H9 (cell line): ENCODE measurements at regions not wholly inside any gene's neighbourhood (a gene's known extent, or its start where the extent isn't known, plus 50 kb on each side); places are given as distances from the start of the nearest gene placed in this dataset.

Experiments used
- DNase-seq: peaks from one replicate; pipeline ENCODE4 v3.0.0-alpha.2; 2017
- H2AFZ ChIP-seq: one replicate; pipeline ENCODE4 v1.6.1; 2013; ENCODE audit warnings: mild to moderate bottlenecking, low read length, control low read depth, moderate library complexity
- H2AK5ac ChIP-seq: 2 replicates; pipeline ENCODE4 v1.6.1; 2013; ENCODE audit warnings: low read length, control low read depth, mixed read lengths; ENCODE audit not compliant: insufficient read length
- H2BK120ac ChIP-seq: one replicate; pipeline ENCODE4 v1.6.1; 2013; ENCODE audit warnings: low read depth, mild to moderate bottlenecking, low read length, control low read depth, inconsistent platforms; ENCODE audit not compliant: poor library complexity, severe bottlenecking
- H2BK12ac ChIP-seq: 2 replicates; pipeline ENCODE4 v1.6.1; 2013; ENCODE audit warnings: low read length, control low read depth, mixed read lengths, low read depth; ENCODE audit not compliant: insufficient read length
- H2BK15ac ChIP-seq: 2 replicates; pipeline ENCODE4 v1.6.1; 2013; ENCODE audit warnings: low read depth, low read length, control low read depth
- H2BK20ac ChIP-seq: one replicate; pipeline ENCODE4 v1.6.1; 2013; ENCODE audit warnings: low read depth, mild to moderate bottlenecking, low read length, control low read depth, inconsistent platforms; ENCODE audit not compliant: poor library complexity, severe bottlenecking
- H2BK5ac ChIP-seq: 2 replicates; pipeline ENCODE4 v1.6.1; 2013; ENCODE audit warnings: low read length, control low read depth, mixed read lengths; ENCODE audit not compliant: insufficient read length
- H3K14ac ChIP-seq: 2 replicates; pipeline ENCODE4 v1.6.1; 2013; ENCODE audit warnings: low read length, control low read depth; ENCODE audit not compliant: insufficient read depth
- H3K18ac ChIP-seq: 2 replicates; pipeline ENCODE4 v1.6.1; 2013; ENCODE audit warnings: low read depth, mild to moderate bottlenecking, mixed read lengths, low read length, control low read depth; ENCODE audit not compliant: insufficient read length
- H3K23ac ChIP-seq: 2 replicates; pipeline ENCODE4 v1.6.1; 2013; ENCODE audit warnings: low read length, control low read depth, mixed read lengths, low read depth; ENCODE audit not compliant: insufficient read length
- H3K23me2 ChIP-seq: 2 replicates; pipeline ENCODE4 v1.6.1; 2013; ENCODE audit warnings: low read depth, mild to moderate bottlenecking, mixed read lengths, low read length, control low read depth; ENCODE audit not compliant: insufficient read length, poor library complexity, severe bottlenecking
- H3K27ac ChIP-seq: 2 replicates; pipeline ENCODE4 v1.5.1; 2013; ENCODE audit warnings: low read length, control low read depth, mixed read lengths, low read depth; ENCODE audit not compliant: insufficient read length
- H3K27me3 ChIP-seq: 2 replicates; pipeline ENCODE4 v1.6.1; 2013; ENCODE audit warnings: low read length, control low read depth, inconsistent platforms; ENCODE audit not compliant: insufficient read depth
- H3K4ac ChIP-seq: 2 replicates; pipeline ENCODE4 v1.6.1; 2013; ENCODE audit warnings: low read depth, mild to moderate bottlenecking, control low read depth, inconsistent platforms, low read length, moderate library complexity
- H3K4me1 ChIP-seq: 2 replicates; pipeline ENCODE4 v1.6.1; 2013; ENCODE audit warnings: low read length, control low read depth, inconsistent platforms; ENCODE audit not compliant: insufficient read depth
- H3K4me2 ChIP-seq: 2 replicates; pipeline ENCODE4 v1.6.1; 2013; ENCODE audit warnings: low read length, control low read depth, mixed read lengths; ENCODE audit not compliant: insufficient read length, insufficient read depth
- H3K56ac ChIP-seq: 2 replicates; pipeline ENCODE4 v1.6.1; 2013; ENCODE audit warnings: low read depth, mild to moderate bottlenecking, mixed read lengths, low read length, control low read depth; ENCODE audit not compliant: insufficient read length
- H3K79me1 ChIP-seq: 2 replicates; pipeline ENCODE4 v1.6.1; 2013; ENCODE audit warnings: low read depth, mild to moderate bottlenecking, moderate library complexity, low read length, control low read depth, inconsistent platforms; ENCODE audit not compliant: insufficient read depth, poor library complexity, severe bottlenecking
- H3K79me2 ChIP-seq: 2 replicates; pipeline ENCODE4 v1.6.1; 2013; ENCODE audit warnings: low read length, control low read depth, inconsistent platforms; ENCODE audit not compliant: insufficient read depth
- H3K9ac ChIP-seq: 2 replicates; pipeline ENCODE4 v1.6.1; 2013; ENCODE audit warnings: low read length, control low read depth, mixed read lengths; ENCODE audit not compliant: insufficient read length; ENCODE audit errors: extremely low read depth
- H3K9me3 ChIP-seq: one replicate; pipeline ENCODE4 v1.6.1; 2013; ENCODE audit warnings: low read depth, low read length, inconsistent platforms; ENCODE audit not compliant: control insufficient read depth
- H3T11ph ChIP-seq: one replicate; pipeline ENCODE4 v1.6.1; 2013; ENCODE audit warnings: mild to moderate bottlenecking, low read length, control low read depth, inconsistent platforms
- H4K20me1 ChIP-seq: one replicate; pipeline ENCODE4 v1.6.1; 2013; ENCODE audit not compliant: control insufficient read depth, insufficient read length, insufficient read depth
- H4K5ac ChIP-seq: 2 replicates; pipeline ENCODE4 v1.6.1; 2013; ENCODE audit warnings: low read depth, mild to moderate bottlenecking, mixed read lengths, low read length, control low read depth; ENCODE audit not compliant: insufficient read length
- H4K8ac ChIP-seq: replicated peaks from 2 replicates; pipeline ENCODE4 v1.6.1; 2013; ENCODE audit warnings: low read length, control low read depth, mixed read lengths, low read depth; ENCODE audit not compliant: insufficient read length
- H4K91ac ChIP-seq: 2 replicates; pipeline ENCODE4 v1.6.1; 2013; ENCODE audit warnings: low read depth, mild to moderate bottlenecking, moderate library complexity, mixed read lengths, low read length, control low read depth; ENCODE audit not compliant: insufficient read length
- H3K27ac Mint-ChIP-seq, 3 experiments: 2 replicates in 2 of 3; 3 replicates in 1 of 3; pipeline ENCODE4 v1.8.0; 2020 to 2021; ENCODE audit warnings: mixed read lengths in 3 of 3, mild to moderate bottlenecking in 1 of 3, moderate library complexity in 1 of 3
- H3K27me3 Mint-ChIP-seq: 2 replicates; pipeline ENCODE4 v1.8.0; 2021; ENCODE audit warnings: low read depth, mild to moderate bottlenecking, moderate library complexity, mixed read lengths
- H3K36me3 Mint-ChIP-seq, 3 experiments: 2 replicates in 2 of 3; 3 replicates in 1 of 3; pipeline ENCODE4 v1.8.0; 2020 to 2021; ENCODE audit warnings: low read depth in 3 of 3, mixed read lengths in 3 of 3; ENCODE audit not compliant: insufficient read depth in 1 of 3
- H3K4me1 Mint-ChIP-seq, 2 experiments: 2 replicates each; pipeline ENCODE4 v1.8.0; 2020; ENCODE audit warnings: mixed read lengths in 2 of 2
- H3K4me3 Mint-ChIP-seq, 2 experiments: 2 replicates in 1 of 2; 3 replicates in 1 of 2; pipeline ENCODE4 v1.8.0; 2020 to 2021; ENCODE audit warnings: mild to moderate bottlenecking in 2 of 2, mixed read lengths in 2 of 2, moderate library complexity in 1 of 2
- H3K9me3 Mint-ChIP-seq, 2 experiments: 2 replicates in 1 of 2; 3 replicates in 1 of 2; pipeline ENCODE4 v1.8.0; 2020; ENCODE audit warnings: mild to moderate bottlenecking in 2 of 2, mixed read lengths in 2 of 2, moderate library complexity in 1 of 2
- TF ChIP-seq, protein P1 (sequence below): fragments of 200-600 bp; sonication (generic); conservative IDR thresholded peaks from 3 replicates; pipeline ENCODE4 v1.8.0; 2021; ENCODE audit warnings: antibody characterized with exemption, mild to moderate bottlenecking

DNA sequence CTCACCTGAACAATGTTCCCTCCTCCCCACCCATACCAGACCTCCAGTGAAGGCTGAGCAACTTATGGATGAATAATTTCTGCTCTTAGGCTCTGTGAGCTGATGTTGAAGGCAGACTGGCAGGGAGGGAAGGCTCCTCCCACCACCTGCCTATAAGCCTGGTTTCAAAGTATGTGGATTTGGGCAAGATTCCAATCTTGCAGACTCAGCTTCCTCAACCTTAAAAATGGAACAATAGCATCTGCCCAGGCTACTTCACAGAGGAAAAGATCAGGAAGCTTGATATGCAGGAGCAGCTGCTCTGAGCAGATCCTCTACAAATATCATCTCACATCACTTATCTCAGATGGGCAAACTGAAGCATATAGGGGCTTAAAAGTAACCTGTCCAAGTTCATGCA, 112.2 kb downstream of the ZFP36L2 start:
- Histone ChIP-seq H3K79me2 (no peaks in the 10 kb centered on the region), H3K18ac (no peak overlapping the region), H4K20me1 (no peaks in the 10 kb centered on the region), H3K4me2 (no peak overlapping the region), H2AFZ (no peak overlapping the region), H2AK5ac (no peak overlapping the region), H3K27me3 (no peaks in the 10 kb centered on the region), H2BK5ac (no peak overlapping the region), H3T11ph (no peak overlapping the region), H3K23ac (no peak overlapping the region), H3K9me3 (peaks cover 5% of the 10 kb centered on the region), H3K27ac (no peak overlapping the region), H2BK15ac (no peak overlapping the region), H2BK20ac (no peak overlapping the region), H3K4ac (no peak overlapping the region), H4K8ac (no peak overlapping the region), H3K79me1 (no peaks in the 10 kb centered on the region), H3K23me2 (no peaks in the 10 kb centered on the region), H2BK120ac (no peak overlapping the region), H4K5ac (no peak overlapping the region), H2BK12ac (no peak overlapping the region), H3K9ac (no peak overlapping the region), H3K4me1 (no peaks in the 10 kb centered on the region), H4K91ac (no peak overlapping the region), H3K14ac (no peak overlapping the region), H3K56ac (no peak overlapping the region)
- Mint-ChIP-seq H3K27me3 (peaks cover 1% of the 10 kb centered on the region), H3K36me3 (peaks cover 3 to 8% (median 6%) of the 10 kb centered on the region in 3 experiments), H3K4me1 (peaks cover 22 to 24% of the 10 kb centered on the region in 2 experiments), H3K9me3 (peaks cover 8% of the 10 kb centered on the region in 2 experiments), H3K27ac (no peak overlapping the region), H3K4me3 (no peak overlapping the region)
- DNase-seq = no peak
- TF ChIP-seq, protein P1, sequence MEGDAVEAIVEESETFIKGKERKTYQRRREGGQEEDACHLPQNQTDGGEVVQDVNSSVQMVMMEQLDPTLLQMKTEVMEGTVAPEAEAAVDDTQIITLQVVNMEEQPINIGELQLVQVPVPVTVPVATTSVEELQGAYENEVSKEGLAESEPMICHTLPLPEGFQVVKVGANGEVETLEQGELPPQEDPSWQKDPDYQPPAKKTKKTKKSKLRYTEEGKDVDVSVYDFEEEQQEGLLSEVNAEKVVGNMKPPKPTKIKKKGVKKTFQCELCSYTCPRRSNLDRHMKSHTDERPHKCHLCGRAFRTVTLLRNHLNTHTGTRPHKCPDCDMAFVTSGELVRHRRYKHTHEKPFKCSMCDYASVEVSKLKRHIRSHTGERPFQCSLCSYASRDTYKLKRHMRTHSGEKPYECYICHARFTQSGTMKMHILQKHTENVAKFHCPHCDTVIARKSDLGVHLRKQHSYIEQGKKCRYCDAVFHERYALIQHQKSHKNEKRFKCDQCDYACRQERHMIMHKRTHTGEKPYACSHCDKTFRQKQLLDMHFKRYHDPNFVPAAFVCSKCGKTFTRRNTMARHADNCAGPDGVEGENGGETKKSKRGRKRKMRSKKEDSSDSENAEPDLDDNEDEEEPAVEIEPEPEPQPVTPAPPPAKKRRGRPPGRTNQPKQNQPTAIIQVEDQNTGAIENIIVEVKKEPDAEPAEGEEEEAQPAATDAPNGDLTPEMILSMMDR = no peak
